ENCODE measurements at regions not wholly inside any gene's neighbourhood (a gene's known extent, or its start where the extent isn't known, plus 50 kb on each side); places are given as distances from the start of the nearest gene placed in this dataset.

DNA sequence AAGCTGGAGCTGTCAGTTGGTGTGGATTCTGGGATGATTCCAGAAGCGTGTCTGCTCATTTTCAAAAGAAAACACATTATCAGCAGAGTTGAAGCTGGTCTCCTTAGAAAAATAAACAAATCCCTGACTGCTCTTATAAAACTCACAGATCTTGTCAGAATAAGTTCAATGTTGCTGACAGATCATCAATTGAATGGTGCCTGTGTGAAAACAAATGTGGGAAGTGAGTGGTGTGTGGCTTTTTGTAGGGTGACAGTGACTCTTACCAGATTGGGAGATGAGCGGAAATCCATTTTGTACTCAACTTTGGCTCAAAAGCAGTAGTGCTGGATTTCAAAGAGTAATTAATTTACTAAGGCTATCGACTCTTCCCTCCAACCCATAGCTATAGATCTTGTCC is 807.8 kb downstream of the RAPGEF2 start (continued):
- no peak for TF ChIP-seq HOXA7 (CRISPR knock-in tag; IDR thresholded peaks at IDR 0.05)

GRCh38 chr4:159922119-159922518 is 819.2 kb downstream of the RAPGEF2 start:
- Histone ChIP-seq H3K4me3 (no peak overlapping the region), H3K4me1 (no peaks in the 10 kb centered on the region), H3K27ac (no peak overlapping the region), H3K4me2 (no peak overlapping the region), H3K9me3 (0 out of 3 replicates have a peak, but pooled peaks cover 6% of the 10 kb centered on the region)
- ChIA-PET CTCF (no interaction called here), POLR2A (no interaction called here)
- WGBS (ENCODE audit: missing lambda C conversion rate) = 18% methylated on average over 1 of the region's 1 CpG
- TF ChIP-seq JUN (IDR thresholded peaks at IDR 0.05) = no peak
- TF ChIP-seq RNF2 (IDR thresholded peaks at IDR 0.05; ENCODE audit: borderline replicate concordance, low read depth) = no peak
- TF ChIP-seq PBX3 (IDR thresholded peaks at IDR 0.05) = no peak
- TF ChIP-seq REST (IDR thresholded peaks at IDR 0.05) = no peak
- TF ChIP-seq CBX2 (IDR thresholded peaks at IDR 0.05; ENCODE audit: borderline replicate concordance, low read depth) = no peak
- TF ChIP-seq CEBPB (IDR thresholded peaks at IDR 0.05) = no peak
- no peak for TF ChIP-seq NR3C1 (IDR thresholded peaks at IDR 0.05)
- TF ChIP-seq CBX8 (IDR thresholded peaks at IDR 0.05) = no peak
- TF ChIP-seq EHMT2 (IDR thresholded peaks at IDR 0.05; ENCODE audit: low read depth) = no peak
- TF ChIP-seq MAFK (IDR thresholded peaks at IDR 0.05; ENCODE audit: partially characterized antibody) = no peak
- TF ChIP-seq EHF (CRISPR knock-in tag; IDR thresholded peaks at IDR 0.05) = no peak
- FAIRE-seq (no peak), DNase-seq (ENCODE audit: low read depth in 1 of 2, low spot score in 1 of 2) (no peak), ATAC-seq (no peak)

DNA sequence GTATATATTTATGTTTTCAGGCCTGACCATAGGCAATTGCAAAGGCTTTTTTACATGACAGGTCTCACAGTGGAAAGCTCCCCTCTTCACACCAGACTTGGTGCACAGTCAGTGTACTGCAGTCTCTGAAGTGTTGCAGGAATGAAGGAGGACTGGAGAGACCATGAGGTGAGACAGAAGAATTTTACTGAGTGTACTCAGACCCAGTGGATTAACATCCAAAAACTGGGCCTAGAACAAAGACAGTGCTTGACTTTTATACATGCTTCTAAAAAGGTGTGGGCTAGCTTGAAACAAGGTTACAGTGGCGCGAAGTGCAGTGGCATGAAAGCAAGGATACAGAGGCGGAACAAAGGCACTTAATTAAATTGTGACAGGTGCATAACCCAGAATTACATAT is 822.9 kb downstream of the RAPGEF2 start:
- FAIRE-seq (no peak), ATAC-seq (no peak), DNase-seq (ENCODE audit: low read depth in 1 of 2, low spot score in 1 of 2) (peak in 1 of 2 experiments; percentile 16)
- POLR2A ChIA-PET = no interaction called here
- Histone ChIP-seq H3K9me3 (0 out of 3 replicates have a peak, but pooled peaks cover 6% of the 10 kb centered on the region), H3K4me1 (no peaks in the 10 kb centered on the region), H3K4me2 (no peak overlapping the region), H3K4me3 (no peak overlapping the region), H3K27ac (no peak overlapping the region)
- CTCF ChIA-PET = no interaction called here
- TF ChIP-seq FOXS1 (CRISPR knock-in tag; IDR thresholded peaks at IDR 0.05) (no peak), FOSL2 (IDR thresholded peaks at IDR 0.05) (no peak), FOSL2 (CRISPR knock-in tag; IDR thresholded peaks at IDR 0.05) (no peak), HOXB13 (CRISPR knock-in tag; IDR thresholded peaks at IDR 0.05; ENCODE audit: low read depth) (no peak), POLR2A (IDR thresholded peaks at IDR 0.05; ENCODE audit: low read length) (no peak), POLR2AphosphoS2 (conservative IDR thresholded peaks at IDR 0.05; ENCODE audit: low read length) (no peak), MAFK (IDR thresholded peaks at IDR 0.05; ENCODE audit: partially characterized antibody) (no peak)
- WGBS (ENCODE audit: missing lambda C conversion rate) = 77% methylated on average over 3 of the region's 3 CpGs

GRCh38 chr4:159926871-159927270 is 824.0 kb downstream of the RAPGEF2 start:
- POLR2A ChIA-PET = no interaction called here
- TF ChIP-seq MAFK (IDR thresholded peaks at IDR 0.05; ENCODE audit: partially characterized antibody) (peak; percentile 70), HES2 (IDR thresholded peaks at IDR 0.05) (no peak), TFCP2L1 (CRISPR knock-in tag; IDR thresholded peaks at IDR 0.05) (no peak), EP300 (IDR thresholded peaks at IDR 0.05) (no peak)
- no peak for DNase-seq (ENCODE audit: low read depth in 1 of 2, low spot score in 1 of 2)
- CTCF ChIA-PET = no interaction called here
- Histone ChIP-seq H3K4me1 (no peaks in the 10 kb centered on the region), H3K9me3 (0 out of 3 replicates have a peak, but pooled peaks cover 6% of the 10 kb centered on the region), H3K4me3 (no peak overlapping the region), H3K4me2 (no peak overlapping the region), H3K27ac (no peak overlapping the region)
- ATAC-seq = no peak
- 0% methylated on average over 1 of the region's 1 CpG for WGBS (ENCODE audit: missing lambda C conversion rate)
- FAIRE-seq = no peak
